GM12865 (cell line): ENCODE measurements at regions not wholly inside any gene's neighbourhood (a gene's known extent, or its start where the extent isn't known, plus 50 kb on each side); places are given as distances from the start of the nearest gene placed in this dataset.

ENCODE experiments used
- DNase-seq: peaks from one replicate; pipeline ENCODE4 v3.0.0; 2010; ENCODE audit warnings: low read depth
- H3K4me3 ChIP-seq: 2 replicates; pipeline ENCODE4 v1.5.1; 2011; ENCODE audit warnings: mild to moderate bottlenecking, low read depth, low read length, control low read depth
- CTCF ChIP-seq: IDR thresholded peaks from 2 replicates; pipeline ENCODE4 v1.5.1; 2011; ENCODE audit warnings: low read length, control low read depth, low read depth, inconsistent platforms; ENCODE audit not compliant: insufficient read depth; ENCODE audit errors: missing control alignments

GRCh38 chr6:138596591-138596990, 97.3 kb upstream of the NHSL1 start:
- TF ChIP-seq CTCF: no peak
- DNase-seq: no peak
- H3K4me3 ChIP-seq: no peak overlapping the region

- H3K4me3 ChIP-seq: no peak overlapping the region
- no peak for TF ChIP-seq CTCF
- DNase-seq: no peak
Observed at GRCh38 chr6:138597336-138597735, 98.0 kb upstream of the NHSL1 start.

- no peak overlapping the region for H3K4me3 ChIP-seq
- DNase-seq: no peak
Observed at GRCh38 chr6:138598562-138599173, 99.4 kb upstream of the NHSL1 start.

GRCh38 chr6:138600261-138600660, 101.0 kb upstream of the NHSL1 start:
- TF ChIP-seq CTCF: no peak
- no peak for DNase-seq
- no peak overlapping the region for H3K4me3 ChIP-seq

More at GRCh38 chr6:138598562-138599173, 99.4 kb upstream of the NHSL1 start:
- no peak for TF ChIP-seq CTCF

GRCh38 chr6:138600726-138601125, 101.4 kb upstream of the NHSL1 start:
- no peak for TF ChIP-seq CTCF
- no peak for DNase-seq
- H3K4me3 ChIP-seq: no peak overlapping the region

GRCh38 chr6:138601128-138601527, 101.8 kb upstream of the NHSL1 start:
- no peak overlapping the region for H3K4me3 ChIP-seq
- DNase-seq: no peak
- no peak for TF ChIP-seq CTCF

GRCh38 chr6:138605958-138606357, 106.7 kb upstream of the NHSL1 start:
- no peak for DNase-seq
- no peak overlapping the region for H3K4me3 ChIP-seq
- TF ChIP-seq CTCF: no peak
